SK-N-SH (cell line): ENCODE measurements at regions not wholly inside any gene's neighbourhood (a gene's known extent, or its start where the extent isn't known, plus 50 kb on each side); places are given as distances from the start of the nearest gene placed in this dataset.

Experiments
- FOXM1 ChIP-seq: IDR thresholded peaks from 2 replicates; pipeline ENCODE4 v1.4.0; 2012; ENCODE audit warnings: low read depth, mild to moderate bottlenecking
- GABPA ChIP-seq: IDR thresholded peaks from 2 replicates; pipeline ENCODE4 v1.4.0; 2012; ENCODE audit warnings: low read depth, mild to moderate bottlenecking
- MAX ChIP-seq: IDR thresholded peaks from 2 replicates; pipeline ENCODE4 v1.4.0; 2012; ENCODE audit warnings: low read depth
- RCOR1 ChIP-seq: fragments of 150-350 bp; IDR thresholded peaks from 2 replicates; pipeline ENCODE4 v1.6.1; 2017; ENCODE audit warnings: antibody characterized with exemption, low read length
- RFX5 ChIP-seq: IDR thresholded peaks from 2 replicates; pipeline ENCODE4 v1.6.1; 2012; ENCODE audit warnings: mild to moderate bottlenecking, improper control_type of control experiment, low read length
- SMC3 ChIP-seq: IDR thresholded peaks from 2 replicates; pipeline ENCODE4 v1.6.1; 2012; ENCODE audit warnings: low read depth, low read length, improper control_type of control experiment
- ZBTB33 ChIP-seq: IDR thresholded peaks from 2 replicates; pipeline ENCODE4 v1.4.0; 2012; ENCODE audit warnings: low read depth, borderline replicate concordance
- TF ChIP-seq, protein P1 (sequence below): fragments of 200-600 bp; sonication (generic); IDR thresholded peaks from 2 replicates; pipeline ENCODE4 v1.6.1; 2017; ENCODE audit warnings: antibody characterized with exemption, mild to moderate bottlenecking, moderate library complexity

DNA sequence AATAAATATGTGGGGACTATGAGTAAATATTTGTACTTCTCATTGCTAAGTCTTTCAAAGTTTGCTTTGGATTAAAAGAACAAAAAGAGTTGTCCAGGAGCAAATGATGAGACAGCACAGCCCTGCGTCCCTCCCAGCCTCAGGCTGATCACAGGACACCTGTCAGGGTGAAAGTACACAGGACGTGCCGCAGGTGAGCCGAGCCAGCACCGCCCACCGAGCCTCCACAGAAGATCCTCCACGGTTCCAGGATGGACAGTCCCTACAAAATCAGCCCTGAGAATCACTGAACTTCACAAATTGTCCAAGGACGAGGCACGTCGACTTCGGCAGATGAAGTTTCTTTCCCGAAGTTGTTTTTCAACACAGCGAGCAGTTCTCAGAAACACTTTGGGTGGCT, 661.5 kb downstream of the BRD1 start:
- TF ChIP-seq, protein P1, sequence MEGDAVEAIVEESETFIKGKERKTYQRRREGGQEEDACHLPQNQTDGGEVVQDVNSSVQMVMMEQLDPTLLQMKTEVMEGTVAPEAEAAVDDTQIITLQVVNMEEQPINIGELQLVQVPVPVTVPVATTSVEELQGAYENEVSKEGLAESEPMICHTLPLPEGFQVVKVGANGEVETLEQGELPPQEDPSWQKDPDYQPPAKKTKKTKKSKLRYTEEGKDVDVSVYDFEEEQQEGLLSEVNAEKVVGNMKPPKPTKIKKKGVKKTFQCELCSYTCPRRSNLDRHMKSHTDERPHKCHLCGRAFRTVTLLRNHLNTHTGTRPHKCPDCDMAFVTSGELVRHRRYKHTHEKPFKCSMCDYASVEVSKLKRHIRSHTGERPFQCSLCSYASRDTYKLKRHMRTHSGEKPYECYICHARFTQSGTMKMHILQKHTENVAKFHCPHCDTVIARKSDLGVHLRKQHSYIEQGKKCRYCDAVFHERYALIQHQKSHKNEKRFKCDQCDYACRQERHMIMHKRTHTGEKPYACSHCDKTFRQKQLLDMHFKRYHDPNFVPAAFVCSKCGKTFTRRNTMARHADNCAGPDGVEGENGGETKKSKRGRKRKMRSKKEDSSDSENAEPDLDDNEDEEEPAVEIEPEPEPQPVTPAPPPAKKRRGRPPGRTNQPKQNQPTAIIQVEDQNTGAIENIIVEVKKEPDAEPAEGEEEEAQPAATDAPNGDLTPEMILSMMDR, result no peak
- TF ChIP-seq GABPA (no peak), RCOR1 (no peak), MAX (no peak), RFX5 (no peak), FOXM1 (no peak), SMC3 (no peak), ZBTB33 (no peak)
